Omental fat pad (tissue), 3 donors: ENCODE measurements at regions not wholly inside any gene's neighbourhood (a gene's known extent, or its start where the extent isn't known, plus 50 kb on each side); places are given as distances from the start of the nearest gene placed in this dataset.

ENCODE experiments used
- ATAC-seq: fragments of 150-250 bp; one replicate; pipeline ENCODE4 v1.9.1; 2016; ENCODE audit warnings: mild to moderate bottlenecking, moderate library complexity; ENCODE audit not compliant: low FRiP score
- DNase-seq: peaks from one replicate; pipeline ENCODE4 v3.0.0-alpha.2; 2019; ENCODE audit warnings: low spot score
- TF ChIP-seq, protein P1 (sequence below), 3 donors: fragments of 450-650 bp; IDR thresholded peaks; one replicate each; pipeline ENCODE4 v1.5.1; 2016 to 2017; ENCODE audit warnings: antibody characterized with exemption in 3 of 3, mild to moderate bottlenecking in 3 of 3, moderate library complexity in 2 of 3

DNA sequence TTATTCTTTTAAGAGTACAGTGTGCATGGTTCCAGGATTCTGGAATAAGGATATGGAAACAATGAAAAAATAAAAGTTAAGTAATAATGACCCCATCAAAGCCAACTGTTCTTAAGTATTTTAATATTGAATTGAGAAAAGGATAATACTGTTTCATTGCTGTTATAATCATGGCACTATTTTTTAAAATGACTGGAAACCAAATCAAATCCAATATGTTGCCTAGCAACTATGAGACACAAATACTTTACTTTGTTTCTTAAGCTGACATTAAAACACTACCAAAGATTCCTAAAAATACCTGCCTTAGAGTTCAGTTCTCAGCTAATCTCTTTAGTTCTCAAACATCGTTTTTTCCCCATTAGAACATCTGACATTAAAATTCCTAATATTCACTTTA lies 66.4 kb upstream of the OTOGL start:
- TF ChIP-seq, protein P1, sequence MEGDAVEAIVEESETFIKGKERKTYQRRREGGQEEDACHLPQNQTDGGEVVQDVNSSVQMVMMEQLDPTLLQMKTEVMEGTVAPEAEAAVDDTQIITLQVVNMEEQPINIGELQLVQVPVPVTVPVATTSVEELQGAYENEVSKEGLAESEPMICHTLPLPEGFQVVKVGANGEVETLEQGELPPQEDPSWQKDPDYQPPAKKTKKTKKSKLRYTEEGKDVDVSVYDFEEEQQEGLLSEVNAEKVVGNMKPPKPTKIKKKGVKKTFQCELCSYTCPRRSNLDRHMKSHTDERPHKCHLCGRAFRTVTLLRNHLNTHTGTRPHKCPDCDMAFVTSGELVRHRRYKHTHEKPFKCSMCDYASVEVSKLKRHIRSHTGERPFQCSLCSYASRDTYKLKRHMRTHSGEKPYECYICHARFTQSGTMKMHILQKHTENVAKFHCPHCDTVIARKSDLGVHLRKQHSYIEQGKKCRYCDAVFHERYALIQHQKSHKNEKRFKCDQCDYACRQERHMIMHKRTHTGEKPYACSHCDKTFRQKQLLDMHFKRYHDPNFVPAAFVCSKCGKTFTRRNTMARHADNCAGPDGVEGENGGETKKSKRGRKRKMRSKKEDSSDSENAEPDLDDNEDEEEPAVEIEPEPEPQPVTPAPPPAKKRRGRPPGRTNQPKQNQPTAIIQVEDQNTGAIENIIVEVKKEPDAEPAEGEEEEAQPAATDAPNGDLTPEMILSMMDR (IDR thresholded peaks at IDR 0.05) = no peak
- ATAC-seq (peak; percentile 14), DNase-seq (no peak)

- ATAC-seq = no peak
- no peak for DNase-seq
- TF ChIP-seq, protein P1 (IDR thresholded peaks at IDR 0.05) = no peak
Measured at GRCh38 chr12:80031229-80031628, 68.1 kb upstream of the OTOGL start.

GRCh38 chr12:80025638-80026037 lies 73.7 kb upstream of the OTOGL start:
- DNase-seq (no peak), ATAC-seq (no peak)

DNA sequence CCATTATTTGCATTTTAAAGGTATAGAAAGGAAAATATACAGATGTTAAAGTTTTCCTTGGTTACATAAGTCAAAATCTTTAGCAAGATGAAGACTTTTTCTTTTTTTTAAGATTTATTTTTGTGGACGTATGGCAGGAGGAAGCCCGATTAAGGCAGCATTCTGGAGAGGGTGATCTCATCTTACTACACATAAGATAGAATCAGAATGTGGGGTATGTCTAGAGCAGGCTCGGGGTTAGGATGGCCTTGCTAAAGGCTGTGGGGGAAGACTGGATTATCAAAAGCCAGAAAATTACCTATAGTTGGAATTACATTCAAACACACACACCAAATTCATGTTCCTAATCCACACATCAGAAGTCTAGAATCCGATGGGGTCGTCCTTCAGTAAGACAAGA lies 79.6 kb upstream of the OTOGL start:
- no peak for ATAC-seq
- TF ChIP-seq, protein P1 (IDR thresholded peaks at IDR 0.05) = no peak
- DNase-seq = no peak

More at GRCh38 chr12:80025638-80026037, 73.7 kb upstream of the OTOGL start:
- TF ChIP-seq, protein P1 (IDR thresholded peaks at IDR 0.05) = no peak

DNA sequence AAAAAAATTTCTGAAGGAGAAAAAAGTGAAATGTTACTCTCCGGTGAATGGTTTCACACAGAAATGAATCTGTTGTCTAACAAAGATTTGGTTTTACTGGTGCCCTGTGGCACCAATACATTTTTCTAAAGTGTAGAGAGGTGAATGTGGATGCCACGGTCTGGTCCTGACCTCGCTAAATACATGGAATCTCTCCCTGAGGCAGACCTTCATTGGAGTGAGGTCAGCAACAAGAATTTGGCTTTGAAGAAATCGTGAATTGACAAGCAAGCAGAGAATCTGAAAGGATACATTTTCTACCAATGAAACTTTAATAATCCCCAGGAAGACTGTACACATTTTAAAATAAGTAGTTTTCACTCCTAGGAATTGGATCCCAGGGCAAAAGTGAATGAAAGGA lies 81.2 kb upstream of the OTOGL start:
- TF ChIP-seq, protein P1 (IDR thresholded peaks at IDR 0.05) = no peak
- no peak for DNase-seq
- no peak for ATAC-seq

GRCh38 chr12:80017261-80017870 lies 82.0 kb upstream of the OTOGL start:
- no peak for ATAC-seq
- no peak for DNase-seq
- TF ChIP-seq, protein P1 (IDR thresholded peaks at IDR 0.05) = no peak

- DNase-seq = no peak
- no peak for ATAC-seq
- TF ChIP-seq, protein P1 (IDR thresholded peaks at IDR 0.05) = no peak
Measured at GRCh38 chr12:80016684-80017083, 81.8 kb upstream of the PPP1R12A start.
